GM10266 (cell line): ENCODE measurements at regions not wholly inside any gene's neighbourhood (a gene's known extent, or its start where the extent isn't known, plus 50 kb on each side); places are given as distances from the start of the nearest gene placed in this dataset.

Experiments
- DNase-seq: peaks from one replicate; pipeline ENCODE4 v3.0.0; 2012; ENCODE audit errors: extremely low spot score
- TF ChIP-seq, protein P1 (sequence below): IDR thresholded peaks from 2 replicates; pipeline ENCODE4 v1.5.1; 2012; ENCODE audit warnings: mild to moderate bottlenecking, low read depth; ENCODE audit not compliant: control insufficient read depth, insufficient read depth; ENCODE audit errors: missing control alignments

DNA sequence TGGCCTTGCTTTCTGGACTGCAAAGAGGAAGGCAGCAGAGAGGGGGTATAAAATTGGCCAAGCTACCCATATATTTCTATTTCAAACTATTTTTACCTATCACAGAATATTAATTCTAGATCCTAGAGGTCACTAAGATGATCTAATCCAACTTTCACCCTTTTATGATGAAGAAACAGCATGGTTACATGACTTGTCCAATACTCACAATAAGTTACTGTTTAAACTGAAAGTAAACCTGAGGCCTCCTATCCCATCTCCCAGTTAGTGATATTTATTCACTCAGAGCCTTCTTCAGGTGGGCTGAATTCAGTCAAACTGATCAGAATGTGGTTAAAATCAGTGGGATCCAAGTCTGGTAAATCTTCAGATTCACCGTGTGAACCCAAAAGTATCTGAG lies 1345.1 kb downstream of the XPNPEP1 start:
- TF ChIP-seq, protein P1, sequence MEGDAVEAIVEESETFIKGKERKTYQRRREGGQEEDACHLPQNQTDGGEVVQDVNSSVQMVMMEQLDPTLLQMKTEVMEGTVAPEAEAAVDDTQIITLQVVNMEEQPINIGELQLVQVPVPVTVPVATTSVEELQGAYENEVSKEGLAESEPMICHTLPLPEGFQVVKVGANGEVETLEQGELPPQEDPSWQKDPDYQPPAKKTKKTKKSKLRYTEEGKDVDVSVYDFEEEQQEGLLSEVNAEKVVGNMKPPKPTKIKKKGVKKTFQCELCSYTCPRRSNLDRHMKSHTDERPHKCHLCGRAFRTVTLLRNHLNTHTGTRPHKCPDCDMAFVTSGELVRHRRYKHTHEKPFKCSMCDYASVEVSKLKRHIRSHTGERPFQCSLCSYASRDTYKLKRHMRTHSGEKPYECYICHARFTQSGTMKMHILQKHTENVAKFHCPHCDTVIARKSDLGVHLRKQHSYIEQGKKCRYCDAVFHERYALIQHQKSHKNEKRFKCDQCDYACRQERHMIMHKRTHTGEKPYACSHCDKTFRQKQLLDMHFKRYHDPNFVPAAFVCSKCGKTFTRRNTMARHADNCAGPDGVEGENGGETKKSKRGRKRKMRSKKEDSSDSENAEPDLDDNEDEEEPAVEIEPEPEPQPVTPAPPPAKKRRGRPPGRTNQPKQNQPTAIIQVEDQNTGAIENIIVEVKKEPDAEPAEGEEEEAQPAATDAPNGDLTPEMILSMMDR: no peak
- DNase-seq: no peak

DNA sequence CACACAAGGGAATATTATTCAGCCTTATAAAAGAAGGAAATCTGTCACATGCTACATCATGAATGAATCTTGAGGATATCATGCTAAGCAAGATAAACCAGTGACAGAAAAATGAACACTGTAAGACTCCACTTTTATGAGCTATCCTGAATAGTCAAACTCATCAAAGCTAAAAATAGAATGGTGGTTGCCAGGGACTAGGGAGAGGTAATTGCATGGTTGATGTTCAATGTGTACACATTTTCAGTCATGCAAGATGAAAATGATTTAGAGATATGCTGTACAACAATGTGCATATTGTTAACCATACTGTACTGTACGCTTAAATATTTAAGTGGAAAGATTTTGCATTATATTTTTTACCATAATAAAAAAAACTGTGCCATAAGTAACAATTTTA lies 1349.1 kb downstream of the XPNPEP1 start:
- no peak for DNase-seq
- TF ChIP-seq, protein P1: no peak

DNA sequence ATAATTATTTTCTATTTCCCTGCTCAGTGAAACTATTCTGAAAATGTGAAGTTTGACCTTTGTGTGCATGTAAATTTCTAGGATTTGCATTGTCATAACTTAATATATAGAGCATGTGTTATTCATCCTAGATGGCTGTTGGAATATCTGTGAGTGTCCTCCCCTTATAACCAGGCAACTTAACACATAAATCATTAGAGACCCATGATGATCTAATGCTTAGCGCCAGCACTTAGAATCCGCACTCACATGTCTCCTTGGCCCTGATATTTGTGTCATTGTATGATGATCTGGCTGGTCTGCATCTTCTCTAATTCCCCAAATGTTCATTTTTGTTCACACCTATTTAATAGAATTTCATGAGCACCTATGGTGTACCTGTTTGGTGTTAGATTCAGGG lies 1354.5 kb downstream of the XPNPEP1 start:
- no peak for DNase-seq
- TF ChIP-seq, protein P1: no peak

DNA sequence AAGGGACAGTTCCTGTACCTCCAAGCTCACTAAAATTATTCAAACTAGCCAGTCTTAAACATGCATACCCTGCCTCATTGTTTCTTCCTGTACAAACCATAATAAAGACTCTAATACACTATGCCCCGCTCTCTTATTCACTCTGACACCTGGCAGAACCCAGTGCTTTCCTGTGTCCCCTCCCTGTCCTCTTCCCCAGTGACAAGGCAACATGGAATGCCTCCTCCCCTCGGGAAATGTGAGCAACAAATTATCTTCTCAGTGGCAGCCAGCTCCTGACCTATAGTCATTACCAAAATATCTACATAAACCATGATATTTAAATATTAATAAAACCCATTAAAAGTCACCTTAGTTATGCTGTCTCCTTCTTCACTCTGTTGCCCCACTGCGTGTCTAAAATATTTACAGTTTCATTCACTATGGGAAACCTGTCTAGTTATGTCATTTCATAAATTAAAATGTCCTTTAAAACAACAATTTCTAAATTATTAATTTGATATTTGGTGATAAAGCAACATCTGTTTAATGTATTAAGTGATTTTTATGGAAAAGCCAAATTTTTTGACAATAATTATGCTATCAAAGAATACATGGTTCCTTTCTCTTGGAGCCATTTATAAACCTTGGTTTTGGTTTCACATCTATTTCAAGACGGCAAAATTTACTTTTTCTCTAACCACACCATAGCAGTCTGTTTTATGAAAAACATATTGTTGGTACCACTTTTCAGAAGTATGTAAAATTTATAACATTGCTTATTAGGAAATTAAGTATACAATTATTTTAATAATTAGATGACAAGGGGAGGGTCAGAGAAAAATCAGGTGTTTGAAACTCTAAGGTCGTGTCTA lies 1355.2 kb downstream of the XPNPEP1 start:
- no peak for DNase-seq
- TF ChIP-seq, protein P1: no peak

DNA sequence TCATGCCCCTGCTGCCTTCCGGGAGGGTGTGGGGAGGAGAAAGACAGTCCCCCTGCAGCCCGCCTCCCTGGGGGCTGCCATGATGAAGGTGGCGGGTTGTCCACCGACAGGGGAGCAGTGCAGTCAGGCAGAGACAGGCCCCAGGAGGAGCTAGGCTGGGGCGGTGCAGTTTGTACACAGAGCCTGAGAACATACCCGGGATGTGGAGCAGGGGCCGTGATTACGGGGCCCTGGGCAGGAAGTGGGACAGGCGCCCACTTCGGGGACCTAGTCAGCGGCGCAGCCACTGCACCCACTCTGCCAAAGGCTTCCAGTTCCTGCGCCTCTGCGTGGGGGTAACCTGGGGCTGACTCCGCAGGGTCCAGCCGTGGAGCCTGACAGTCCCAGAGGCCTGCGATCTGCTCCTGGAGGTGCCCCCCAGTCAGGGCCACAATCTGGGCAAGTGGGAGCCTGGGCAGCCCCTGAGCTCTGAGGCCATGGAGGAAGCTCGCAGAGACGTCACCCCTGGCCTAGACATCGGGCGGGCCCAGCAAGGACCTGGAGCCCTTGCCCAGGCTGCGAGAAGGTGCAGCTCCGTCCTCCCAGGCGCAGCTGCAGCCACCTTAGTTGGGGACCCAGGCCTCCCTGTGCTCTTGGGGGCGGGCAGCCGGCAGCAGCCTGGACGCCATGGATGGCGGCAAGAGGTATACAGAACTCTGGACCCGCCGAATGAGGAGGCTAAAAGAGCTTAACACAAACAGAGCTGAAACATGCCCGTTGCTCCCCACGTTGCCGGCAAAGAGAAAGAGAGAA lies 1356.8 kb downstream of the XPNPEP1 start:
- TF ChIP-seq, protein P1: no peak
- DNase-seq: no peak

DNA sequence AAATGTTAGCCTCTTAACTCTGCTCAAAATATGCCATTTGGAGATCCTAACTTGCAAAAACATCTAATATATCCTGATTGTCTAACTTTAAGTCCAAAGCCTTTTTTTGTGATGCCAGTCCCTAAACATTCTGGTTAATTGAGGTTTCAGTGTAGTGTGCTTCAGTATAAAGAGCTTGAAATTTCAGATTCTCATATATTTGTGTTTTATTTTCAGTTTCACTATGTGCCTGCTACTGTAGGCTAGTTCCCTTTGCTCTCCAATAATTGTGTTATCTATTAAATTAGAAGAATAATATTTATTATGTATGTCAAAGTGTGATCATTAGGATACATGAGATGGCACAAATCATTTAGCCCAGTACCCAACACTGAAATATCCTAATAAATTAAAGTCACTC lies 1361.2 kb downstream of the XPNPEP1 start:
- TF ChIP-seq, protein P1: no peak
- DNase-seq: no peak

DNA sequence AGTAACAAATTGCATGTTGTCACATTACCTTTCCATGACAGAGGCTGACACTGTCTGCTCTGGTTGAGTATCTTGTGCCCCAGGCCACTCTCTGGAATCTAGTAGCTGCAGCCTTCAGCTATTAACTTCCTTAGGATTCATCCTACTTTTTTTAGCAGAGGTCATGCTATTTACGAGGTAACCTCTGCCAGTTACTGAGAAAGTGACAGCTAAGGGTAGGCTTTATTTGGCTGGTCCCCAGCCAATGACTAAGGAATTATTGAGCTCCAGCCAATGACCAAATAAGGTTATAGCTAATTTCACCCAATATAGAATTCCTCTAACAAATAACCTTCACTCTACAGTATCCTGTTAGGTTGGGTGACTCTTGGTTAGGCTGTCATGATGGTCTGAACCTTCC lies 1361.7 kb downstream of the XPNPEP1 start:
- TF ChIP-seq, protein P1: no peak
- no peak for DNase-seq
